RPMI8226 (cell line): ENCODE measurements at regions not wholly inside any gene's neighbourhood (a gene's known extent, or its start where the extent isn't known, plus 50 kb on each side); places are given as distances from the start of the nearest gene placed in this dataset.
"Not testable (repeated sequence)": the region's sequence is repeated elsewhere in the genome, so short reads cannot be mapped to it uniquely, and the experiment has no call there.

Experiments
- DNase-seq: peaks from one replicate; pipeline ENCODE4 v3.0.0-alpha.2; 2015

DNA sequence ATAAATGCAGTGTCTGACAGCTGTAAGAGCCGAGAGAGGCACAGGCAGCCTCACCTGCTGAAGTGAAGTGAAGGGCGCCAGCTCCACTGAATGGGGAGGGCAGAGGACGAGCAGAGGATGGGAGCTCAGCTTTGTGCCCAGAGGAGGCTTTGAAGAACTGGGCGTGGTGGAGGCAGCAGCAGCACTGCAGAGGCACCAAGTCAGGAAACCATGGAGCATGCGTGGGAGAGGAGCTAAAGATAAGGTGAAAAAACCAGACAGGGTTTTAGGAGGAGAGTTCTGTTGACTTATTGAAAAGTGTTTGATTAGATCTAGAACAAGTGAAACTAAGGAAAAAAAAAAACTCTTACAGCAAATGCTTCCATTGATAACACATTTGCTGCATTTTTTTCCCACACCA is 216.4 kb downstream of the CXCL12 start:
- no peak for DNase-seq

DNA sequence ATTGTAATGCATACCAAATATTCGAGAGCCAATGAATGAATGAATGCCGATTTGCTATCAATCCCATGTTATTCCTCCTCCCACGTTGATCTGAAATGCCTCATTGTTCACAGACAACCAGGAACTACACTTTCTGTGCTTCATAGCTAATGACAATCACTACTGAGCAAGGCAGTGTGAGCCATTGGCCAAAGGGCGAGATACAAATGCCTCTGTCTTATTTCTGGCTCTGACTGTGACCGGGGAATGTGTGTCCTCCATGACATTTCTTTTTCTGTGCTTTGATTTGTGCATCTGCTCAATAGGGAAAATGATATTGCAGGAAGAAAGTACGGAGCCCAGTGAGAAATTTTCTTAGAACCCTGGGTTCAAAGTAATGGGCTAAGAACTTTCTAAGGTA is 217.1 kb downstream of the CXCL12 start:
- no peak for DNase-seq

DNA sequence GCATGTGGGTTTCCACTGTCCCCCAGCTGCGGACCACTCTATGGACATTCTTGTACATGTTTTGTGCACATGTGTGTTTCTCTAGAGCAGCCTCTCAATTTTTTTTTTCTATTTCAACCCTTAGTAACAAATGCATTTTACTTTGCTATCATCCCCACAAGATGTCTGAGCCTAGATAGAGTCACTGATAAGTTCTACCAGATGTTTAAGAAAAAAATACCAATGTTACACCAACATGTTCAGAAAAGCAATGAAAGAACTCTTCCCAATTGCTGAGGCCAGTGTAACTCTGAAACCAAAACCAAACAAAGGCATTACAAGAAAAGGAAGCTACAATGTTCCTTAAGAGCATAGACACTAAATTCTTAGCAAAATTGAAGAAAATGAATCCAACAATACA is 218.5 kb downstream of the CXCL12 start:
- DNase-seq = no peak

DNA sequence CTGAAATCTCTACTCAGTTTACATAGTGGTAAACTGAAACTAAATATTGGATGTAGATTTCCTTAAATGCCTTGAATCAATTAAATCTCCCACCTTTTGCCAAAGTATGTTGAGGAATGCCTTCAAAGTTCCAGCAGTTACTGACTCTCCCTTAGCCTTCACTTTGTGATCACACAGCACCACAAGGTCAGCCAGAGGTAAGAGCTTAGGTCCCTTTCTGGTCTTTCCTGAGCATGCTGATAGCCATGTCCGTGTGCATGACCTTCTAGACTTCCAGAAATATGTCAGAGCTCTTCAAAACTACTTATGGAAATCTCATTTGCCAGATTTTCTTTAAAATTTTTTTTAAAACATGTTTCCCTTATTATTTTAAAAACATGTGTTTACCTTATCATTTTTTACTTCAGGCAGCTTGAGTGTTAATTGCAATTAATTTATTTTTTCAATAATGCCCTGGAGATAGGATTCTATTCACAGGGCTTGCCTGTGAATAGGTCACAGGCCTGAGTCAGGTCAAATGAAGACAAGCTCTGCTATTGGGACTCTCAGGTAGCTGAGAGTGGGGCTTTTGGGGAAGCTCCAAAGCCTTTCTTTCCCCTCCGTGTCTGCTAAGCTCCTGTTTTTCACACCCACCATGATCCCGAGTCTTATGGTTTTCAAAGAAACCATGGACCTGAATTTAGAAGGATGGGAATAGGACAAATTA is 220.5 kb downstream of the CXCL12 start:
- DNase-seq = no peak

DNA sequence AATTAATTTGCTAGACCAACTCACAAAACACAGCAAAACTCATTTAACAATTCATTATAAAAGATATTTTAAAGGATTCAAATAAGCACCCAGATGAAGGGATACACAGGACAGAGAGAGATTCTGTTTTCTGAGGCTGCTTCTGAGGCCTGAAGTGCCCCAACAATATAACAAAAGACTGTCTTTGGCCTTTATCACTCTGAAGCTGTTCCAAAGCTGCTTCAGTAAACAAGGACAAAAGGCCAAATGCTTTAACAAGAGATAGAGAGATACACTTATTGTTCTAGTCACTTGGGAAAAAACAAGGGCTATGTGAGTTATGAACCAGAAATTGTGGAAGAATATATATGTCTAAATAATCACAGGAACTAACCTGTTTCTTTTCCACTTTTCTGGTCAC is 223.7 kb downstream of the CXCL12 start:
- no peak for DNase-seq

DNA sequence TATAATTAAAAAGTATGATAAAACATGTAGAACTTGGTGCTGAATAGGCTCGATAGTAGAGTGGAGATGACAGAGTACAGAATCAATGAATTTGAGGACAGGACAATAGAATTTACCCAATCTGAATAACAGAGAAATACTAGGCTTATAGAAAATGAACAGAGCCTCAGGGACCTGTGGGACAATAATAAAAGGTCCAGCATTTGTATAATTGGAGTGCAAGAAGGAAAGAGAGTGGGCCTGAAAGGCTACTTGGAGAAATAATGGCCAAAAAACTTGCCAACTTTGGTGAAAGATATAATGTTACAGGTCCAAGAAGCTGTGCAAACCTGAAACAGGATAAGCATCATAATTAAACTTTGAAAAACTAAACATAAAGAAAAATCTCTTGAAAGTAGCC is 227.3 kb downstream of the CXCL12 start:
- no peak for DNase-seq

DNA sequence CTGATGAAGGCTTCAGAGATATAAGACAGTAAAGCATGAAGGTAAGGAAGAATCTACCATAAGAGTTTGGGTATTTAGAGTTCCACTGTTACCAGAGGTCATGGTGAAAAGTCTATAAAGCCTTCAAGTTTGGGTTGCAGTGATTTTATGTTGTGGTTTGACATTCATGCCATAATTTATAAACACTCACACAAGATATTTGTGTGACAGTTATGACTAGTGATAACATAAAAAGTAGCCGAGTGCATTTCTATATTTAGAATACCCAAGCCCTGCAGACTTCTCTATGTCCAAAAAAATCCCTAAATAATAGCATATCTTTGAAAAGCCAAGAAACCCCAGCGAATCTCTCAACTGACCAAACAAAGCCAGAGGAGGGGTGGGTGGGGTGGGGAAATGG is 229.9 kb downstream of the CXCL12 start:
- DNase-seq = no peak

DNA sequence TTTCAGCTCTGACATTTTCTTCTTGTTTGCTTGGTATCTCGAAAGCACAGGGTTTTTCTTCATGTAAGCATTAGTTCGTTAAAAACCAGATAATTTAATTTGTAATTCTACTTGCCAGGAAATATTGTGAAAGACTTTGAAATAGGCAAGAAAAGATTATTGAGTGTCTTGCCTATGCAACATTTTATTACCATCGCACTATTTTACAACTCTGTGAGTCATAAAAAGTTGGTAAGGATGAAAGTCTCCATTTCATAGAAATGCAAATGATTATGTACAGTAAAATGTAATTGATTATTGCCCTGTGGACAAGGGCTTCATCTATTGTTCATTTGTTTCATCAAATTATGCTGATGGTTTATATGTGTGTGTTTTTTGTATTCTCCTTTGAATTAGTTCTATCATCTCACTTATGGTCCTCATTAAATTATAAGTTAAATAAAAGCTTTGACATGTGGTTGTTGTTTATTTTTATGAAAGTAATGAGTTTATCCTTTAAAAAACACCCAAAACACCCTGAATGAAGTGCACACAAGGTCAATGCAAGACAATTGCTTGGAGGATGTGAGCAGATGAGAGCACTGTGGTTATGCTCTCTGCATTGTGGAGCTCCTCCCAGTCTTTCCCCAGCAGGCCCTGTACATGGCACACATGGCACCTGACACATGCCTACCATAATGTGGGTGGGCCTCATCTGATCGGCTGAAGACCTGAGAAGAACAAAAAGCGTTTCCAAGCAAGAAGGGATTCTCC is 230.8 kb downstream of the CXCL12 start:
- no peak for DNase-seq

DNA sequence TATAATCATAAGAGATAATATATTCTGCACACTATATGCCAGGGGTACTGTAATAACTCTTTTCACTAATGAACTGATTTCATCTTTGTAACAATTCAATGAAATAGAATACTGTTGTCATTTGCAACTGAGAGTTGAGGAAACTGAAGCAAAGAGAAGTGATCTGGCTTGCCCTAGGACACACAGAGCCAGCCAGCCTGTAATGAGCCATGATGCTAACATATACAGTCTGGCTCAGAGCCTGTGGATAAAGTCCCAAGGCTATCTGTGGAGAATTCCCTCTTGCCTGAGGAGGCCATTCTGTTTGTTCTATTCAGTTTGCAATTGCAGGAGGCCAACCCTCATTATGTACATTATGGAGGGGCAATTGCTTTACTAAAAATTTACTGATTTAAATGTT is 241.3 kb downstream of the CXCL12 start:
- no peak for DNase-seq

DNA sequence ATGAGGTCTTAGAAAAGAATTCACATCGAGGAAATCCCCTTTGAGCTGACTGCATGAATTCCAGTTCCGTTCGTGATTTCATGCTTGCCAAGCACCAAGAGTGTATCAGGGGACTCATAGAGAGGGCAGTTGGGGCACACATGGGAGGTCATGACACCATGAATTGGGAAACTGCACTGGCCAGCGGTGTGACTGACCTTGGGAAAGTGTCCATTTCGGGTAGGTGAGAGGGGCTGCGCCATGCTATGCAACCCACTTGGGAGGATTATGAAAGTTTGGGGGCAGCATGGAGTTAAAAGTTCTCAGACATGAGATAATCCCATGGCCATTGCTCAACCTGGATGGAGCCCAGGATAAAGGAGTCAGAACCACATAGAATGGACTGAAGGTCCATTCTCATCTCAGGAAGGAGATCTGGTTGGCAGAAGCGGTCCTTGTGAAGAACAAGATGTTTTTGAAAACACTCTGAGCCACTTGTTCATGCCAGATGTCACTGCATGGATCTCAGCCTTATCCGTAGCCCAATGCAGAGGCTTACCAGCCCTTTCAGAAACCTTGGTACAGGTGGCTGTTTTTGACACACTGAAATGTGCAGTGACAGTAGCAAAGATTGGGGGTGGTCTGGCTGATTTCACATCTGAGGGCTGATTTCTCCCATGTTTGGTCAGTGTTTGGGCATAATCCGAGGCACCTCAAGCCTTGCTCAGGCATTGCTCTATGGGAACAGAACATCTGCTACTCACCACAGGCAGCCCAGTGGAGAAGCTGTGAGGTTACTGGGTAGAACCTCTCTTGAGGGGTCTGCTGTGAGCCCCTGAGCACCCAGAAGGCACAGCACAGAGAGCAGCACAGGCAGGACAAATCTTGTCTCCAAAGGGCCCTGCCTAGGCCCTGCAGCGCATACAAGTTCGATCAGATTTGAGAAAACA is 252.3 kb downstream of the CXCL12 start:
- DNase-seq = no peak

DNA sequence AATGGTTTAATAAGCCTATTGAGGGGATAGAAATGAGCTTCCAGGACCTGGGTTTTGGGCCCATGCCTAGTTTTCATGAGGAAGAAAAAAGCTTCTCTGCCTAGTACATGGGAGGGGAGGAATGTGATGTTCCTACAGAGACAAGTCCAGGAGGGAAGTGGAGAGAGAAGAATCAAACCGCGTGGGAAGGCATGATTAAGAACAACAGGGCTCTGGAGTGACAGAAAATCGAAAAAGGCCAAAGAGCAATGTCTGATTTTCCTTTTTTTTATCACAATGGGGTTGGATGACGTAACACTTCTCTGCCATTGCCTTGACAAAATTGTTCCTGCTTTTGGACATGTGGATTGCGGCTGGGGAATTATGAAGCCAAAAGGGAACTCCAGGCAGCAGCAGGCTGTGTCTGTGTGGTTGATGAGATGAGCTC is 258.6 kb downstream of the CXCL12 start:
- DNase-seq = no peak

DNA sequence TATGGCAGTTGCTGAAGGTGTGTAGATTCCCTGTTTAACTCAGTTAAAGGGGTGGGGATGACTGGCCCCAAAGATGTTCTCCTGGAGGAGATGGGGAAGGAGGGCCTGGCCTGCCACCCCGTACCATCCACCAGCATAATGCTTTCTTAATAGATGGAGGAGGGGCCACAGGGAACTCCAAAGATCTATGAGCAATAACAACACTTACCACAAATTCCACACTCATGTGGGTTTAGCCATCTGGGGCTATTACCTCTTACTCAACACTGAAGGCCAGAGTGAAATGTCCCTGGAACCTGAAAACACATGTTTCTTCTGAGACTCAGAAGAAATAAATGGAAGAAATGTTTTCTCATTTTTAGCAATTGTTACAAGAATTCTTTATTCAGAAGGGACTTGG is 259.0 kb downstream of the CXCL12 start:
- DNase-seq = no peak

DNA sequence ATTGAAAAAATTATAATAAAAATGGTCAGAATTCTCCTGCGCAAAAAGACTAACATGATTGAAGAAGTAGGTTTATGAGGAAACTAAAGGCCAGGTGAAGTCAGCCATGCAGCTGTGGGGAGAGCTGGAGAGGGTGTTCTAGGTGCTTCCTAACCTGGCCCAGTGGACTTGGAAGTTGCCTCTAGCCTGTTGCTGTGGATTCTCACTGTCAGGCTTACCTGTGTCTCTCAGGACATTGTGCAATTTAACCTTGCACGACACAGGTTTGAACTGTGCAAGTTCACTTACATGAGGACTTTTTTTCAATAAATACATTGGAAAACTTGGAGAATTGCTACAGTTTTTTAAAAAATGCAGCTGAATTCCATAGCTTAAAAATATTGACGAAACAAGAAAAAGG is 266.4 kb downstream of the CXCL12 start:
- no peak for DNase-seq

DNA sequence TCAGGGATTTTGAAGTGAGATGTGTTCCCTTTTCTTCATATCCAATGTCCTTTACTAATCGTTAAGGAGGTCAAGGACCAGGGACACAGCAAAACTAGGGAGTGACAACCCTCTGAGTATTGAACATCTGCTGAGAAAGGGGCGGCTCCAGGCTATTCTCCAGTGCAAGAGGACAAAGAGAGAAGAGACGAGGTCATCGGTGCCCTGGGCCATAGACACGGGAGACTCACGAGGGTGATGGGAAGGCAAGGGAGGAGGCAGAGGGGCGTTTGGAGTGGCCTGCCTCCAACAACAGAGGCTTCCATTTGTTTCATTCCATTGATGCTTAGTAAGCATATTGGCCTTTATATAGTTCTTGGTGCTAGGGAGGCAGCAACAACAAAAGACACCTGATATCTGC is 268.4 kb downstream of the CXCL12 start:
- DNase-seq = no peak

DNA sequence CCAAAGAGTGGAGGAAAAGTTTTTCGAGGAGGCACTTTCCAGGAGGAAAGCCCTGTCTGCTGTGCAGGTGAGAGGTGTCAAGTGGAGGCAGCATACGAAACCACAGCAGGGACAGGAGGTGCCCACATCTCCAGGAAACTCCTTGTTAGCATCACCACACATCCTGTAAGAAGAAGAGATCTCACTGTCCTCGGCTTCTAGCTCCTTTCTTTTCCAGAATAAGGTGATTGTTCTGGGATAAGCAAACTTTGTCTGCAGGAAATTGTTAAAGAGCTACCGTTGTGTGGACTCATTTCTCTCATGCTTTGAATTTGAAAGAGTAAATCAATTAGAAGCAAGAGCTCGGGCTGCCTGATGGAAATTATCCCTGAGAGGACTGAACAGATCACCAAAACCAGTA is 269.4 kb downstream of the CXCL12 start:
- DNase-seq = no peak

DNA sequence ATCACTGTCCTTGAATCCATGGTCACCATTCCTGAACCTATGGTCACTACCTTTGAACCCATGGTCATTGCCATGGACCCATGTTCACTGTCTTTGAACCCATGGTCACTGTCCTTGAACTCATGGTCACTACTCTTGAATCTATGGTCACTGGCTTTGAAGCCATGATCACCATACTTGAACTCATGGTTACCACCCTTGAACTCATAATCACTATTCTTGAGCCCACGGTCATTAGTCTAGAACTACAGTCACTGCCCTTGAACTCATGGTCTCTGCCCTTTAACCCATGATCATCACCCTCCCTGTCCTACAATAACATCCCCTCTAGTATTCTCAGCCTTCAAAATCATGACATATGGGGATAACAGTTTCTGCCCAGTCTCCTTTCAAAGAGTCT is 270.5 kb downstream of the CXCL12 start:
- no peak for DNase-seq

DNA sequence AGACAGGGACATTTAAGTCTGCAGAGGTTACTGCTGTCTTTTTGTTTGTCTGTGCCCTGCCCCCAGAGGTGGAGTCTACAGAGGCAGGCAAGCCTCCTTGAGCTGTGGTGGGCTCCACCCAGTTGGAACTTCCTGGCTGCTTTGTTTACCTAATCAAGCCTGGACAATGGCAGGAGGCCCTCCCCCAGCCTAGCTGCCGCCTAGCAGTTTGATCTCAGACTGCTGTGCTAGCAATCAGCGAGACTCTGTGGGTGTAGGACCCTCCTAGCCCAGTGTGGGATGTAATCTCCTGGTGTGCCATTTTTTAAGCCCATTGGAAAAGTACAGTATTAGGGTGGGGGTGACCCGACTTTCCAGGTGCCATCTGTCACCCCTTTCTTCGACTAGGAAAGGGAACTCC is 272.6 kb downstream of the CXCL12 start:
- not testable (repeated sequence) for DNase-seq

DNA sequence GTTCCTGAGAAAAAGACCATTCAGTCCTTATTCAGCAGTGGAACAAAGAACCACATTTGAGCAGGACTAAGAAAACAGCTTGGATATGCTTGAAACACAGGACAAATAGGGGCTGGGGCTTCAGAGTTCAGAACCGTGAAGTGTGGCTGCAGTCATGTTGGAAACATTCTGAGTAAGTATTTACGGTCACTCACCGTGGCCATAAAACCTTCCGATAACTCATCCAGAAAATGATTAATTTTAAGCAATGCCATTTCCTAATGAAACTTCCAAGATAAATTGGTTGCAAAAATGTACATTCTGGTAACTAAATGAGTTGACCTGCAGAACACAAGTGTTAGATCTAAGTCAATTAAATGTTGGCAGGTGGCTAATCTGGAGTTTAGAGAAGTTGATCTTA is 279.2 kb downstream of the CXCL12 start:
- DNase-seq = no peak

DNA sequence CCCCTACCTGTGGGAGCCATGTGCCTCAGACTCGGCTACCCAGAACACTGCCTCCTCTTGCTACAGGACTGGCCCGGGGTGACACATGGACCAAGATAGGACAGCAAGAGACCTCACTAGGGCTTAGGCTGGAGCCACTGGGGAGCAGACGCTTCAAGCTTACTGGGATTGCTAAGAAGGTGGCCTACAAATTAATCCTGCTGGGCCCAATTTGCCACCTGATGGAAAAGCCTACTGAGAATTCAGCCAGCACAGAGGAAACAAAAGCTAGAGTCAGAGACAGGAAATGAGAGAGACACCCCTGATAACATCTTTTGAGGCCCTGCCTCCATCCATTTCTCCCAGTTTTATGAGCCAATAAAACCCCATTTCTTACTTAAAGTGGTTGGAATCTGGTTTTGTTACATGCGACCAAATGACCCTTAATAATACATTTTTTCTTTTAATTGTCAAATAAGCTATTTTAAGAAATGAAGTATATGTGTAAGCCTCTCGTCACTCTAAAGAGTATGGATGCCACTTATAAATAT is 282.1 kb downstream of the CXCL12 start:
- no peak for DNase-seq

DNA sequence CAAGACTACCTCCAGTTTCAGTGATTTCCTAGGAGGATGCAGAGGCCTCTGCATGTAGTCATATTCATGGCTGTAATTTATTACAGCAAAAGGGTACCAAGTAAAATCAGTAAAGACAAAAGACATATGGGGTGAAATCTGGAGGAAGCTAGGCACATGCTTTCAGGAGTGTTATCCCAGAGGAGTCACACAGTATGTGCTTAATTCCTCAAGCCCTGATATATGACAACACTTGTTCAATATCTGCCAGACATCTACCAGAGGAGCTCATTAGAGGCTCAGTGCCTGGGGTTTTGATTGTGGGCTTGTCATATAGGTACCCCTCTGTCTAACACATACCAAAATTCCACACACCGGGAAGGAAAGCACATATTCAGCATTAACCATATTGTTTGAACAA is 283.8 kb downstream of the CXCL12 start:
- no peak for DNase-seq

DNA sequence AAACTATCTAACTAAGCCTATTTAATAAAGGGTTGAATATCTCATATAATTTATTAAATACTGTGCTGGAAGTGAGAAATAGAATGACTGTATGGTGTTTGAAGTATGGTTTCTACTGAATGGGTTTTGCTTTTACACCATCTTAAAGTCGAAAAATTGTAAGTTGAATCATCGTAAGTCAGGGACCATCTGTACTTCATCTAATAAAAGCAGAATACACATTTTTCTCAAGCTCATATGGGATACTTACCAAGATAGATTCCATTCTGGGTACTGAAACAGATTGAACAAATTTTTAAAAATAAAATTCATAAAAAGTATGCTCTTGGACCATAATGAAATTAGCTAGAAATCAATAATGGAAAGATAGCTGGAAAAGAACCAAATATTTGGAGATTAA is 285.4 kb downstream of the CXCL12 start:
- no peak for DNase-seq

DNA sequence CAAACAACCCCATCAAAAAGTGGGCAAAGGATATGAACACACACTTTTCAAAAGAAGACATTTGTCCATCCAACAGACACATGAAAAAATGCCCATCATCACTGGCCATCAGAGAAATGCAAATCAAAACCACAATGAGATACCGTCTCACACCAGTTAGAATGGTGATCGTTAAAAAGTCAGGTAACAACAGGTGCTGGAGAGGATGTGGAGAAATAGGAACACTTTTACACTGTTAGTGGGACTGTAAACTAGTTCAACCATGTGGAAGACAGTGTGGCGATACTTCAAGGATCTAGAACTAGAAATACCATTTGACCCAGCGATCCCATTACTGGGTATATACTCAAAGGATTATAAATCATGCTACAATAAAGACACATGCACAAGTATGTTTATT is 288.7 kb downstream of the CXCL12 start:
- not testable (repeated sequence) for DNase-seq

DNA sequence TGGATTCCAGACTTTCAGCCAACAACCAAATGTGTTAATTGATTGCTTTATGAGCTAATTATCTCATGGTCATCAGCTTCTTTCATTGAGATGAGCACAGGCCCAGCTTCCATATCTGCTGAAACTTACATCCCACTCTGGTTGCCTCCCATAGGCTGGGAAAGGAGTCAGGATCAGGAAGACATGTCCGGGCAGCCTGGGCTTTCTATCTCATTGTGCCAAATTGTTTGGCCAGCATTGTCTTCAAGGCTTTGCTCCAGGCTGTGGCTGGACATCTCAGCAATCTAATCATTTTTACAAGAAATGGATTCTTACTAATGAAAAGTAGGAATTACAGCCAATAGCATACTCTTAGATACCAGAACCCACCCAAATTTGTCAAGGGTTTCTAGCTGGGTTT is 295.2 kb downstream of the CXCL12 start:
- no peak for DNase-seq
